ENCODE measurements at regions not wholly inside any gene's neighbourhood (a gene's known extent, or its start where the extent isn't known, plus 50 kb on each side); places are given as distances from the start of the nearest gene placed in this dataset.

GRCh38 chr4:11843340-11843739, 414.6 kb upstream of the HS3ST1 start:
- H3K27me3 ChIP-seq (replicated peaks; ENCODE audit: insufficient read depth, low read depth, low read length, poor library complexity), result no peaks in the 10 kb centered on the region
- no peaks in the 10 kb centered on the region for H3K36me3 ChIP-seq (ENCODE audit: insufficient read depth, low read length, poor library complexity, severe bottlenecking)
- BruUV-seq (replicated peaks), result no TSS peak
- intact Hi-C loops (cut with micrococcal nuclease; ENCODE audit: unreplicated experiment), result no loop called here
- H3K9me3 ChIP-seq (ENCODE audit: low read depth, low read length, poor library complexity, severe bottlenecking), result peaks cover 39% of the 10 kb centered on the region
- CTCF ChIA-PET, result no interaction called here
- H3K4me1 ChIP-seq (ENCODE audit: insufficient read depth, low read length, poor library complexity, severe bottlenecking), result no peaks in the 10 kb centered on the region
- H3K27ac ChIP-seq (ENCODE audit: low read depth, low read length, poor library complexity, severe bottlenecking), result no peak overlapping the region
- H3K4me3 ChIP-seq (ENCODE audit: low read depth, low read length, poor library complexity, severe bottlenecking), result no peak overlapping the region
- TF ChIP-seq EZH2 (IDR thresholded peaks at IDR 0.05; ENCODE audit: borderline replicate concordance, low read depth, low read length, poor library complexity, severe bottlenecking) (no peak), CTCF (conservative IDR thresholded peaks at IDR 0.05; ENCODE audit: low read depth, low read length) (no peak)
- no peak for DNase-seq (ENCODE audit: low spot score)
- POLR2A ChIA-PET (ENCODE audit: low non-redundant PET), result no interaction called here

- H3K27me3 ChIP-seq (replicated peaks; ENCODE audit: insufficient read depth, low read depth, low read length, poor library complexity), result no peaks in the 10 kb centered on the region
- H3K36me3 ChIP-seq (ENCODE audit: insufficient read depth, low read length, poor library complexity, severe bottlenecking), result no peaks in the 10 kb centered on the region
- H3K9me3 ChIP-seq (ENCODE audit: low read depth, low read length, poor library complexity, severe bottlenecking), result peaks cover 45% of the 10 kb centered on the region
- POLR2A ChIA-PET (ENCODE audit: low non-redundant PET), result no interaction called here
- H3K27ac ChIP-seq (ENCODE audit: low read depth, low read length, poor library complexity, severe bottlenecking), result no peak overlapping the region
- no TSS peak for BruUV-seq (replicated peaks)
- no peaks in the 10 kb centered on the region for H3K4me1 ChIP-seq (ENCODE audit: insufficient read depth, low read length, poor library complexity, severe bottlenecking)
- TF ChIP-seq CTCF (conservative IDR thresholded peaks at IDR 0.05; ENCODE audit: low read depth, low read length) (no peak), EZH2 (IDR thresholded peaks at IDR 0.05; ENCODE audit: borderline replicate concordance, low read depth, low read length, poor library complexity, severe bottlenecking) (no peak)
- H3K4me3 ChIP-seq (ENCODE audit: low read depth, low read length, poor library complexity, severe bottlenecking), result no peak overlapping the region
- CTCF ChIA-PET, result no interaction called here
- intact Hi-C loops (cut with micrococcal nuclease; ENCODE audit: unreplicated experiment), result no loop called here
- no peak for DNase-seq (ENCODE audit: low spot score)
These were observed 414.0 kb upstream of the HS3ST1 start for GRCh38 chr4:11842620-11843263.

- BruUV-seq (replicated peaks), result no TSS peak
- DNase-seq (ENCODE audit: low spot score), result no peak
- H3K4me1 ChIP-seq (ENCODE audit: insufficient read depth, low read length, poor library complexity, severe bottlenecking), result no peaks in the 10 kb centered on the region
- no peak overlapping the region for H3K4me3 ChIP-seq (ENCODE audit: low read depth, low read length, poor library complexity, severe bottlenecking)
- no peaks in the 10 kb centered on the region for H3K27me3 ChIP-seq (replicated peaks; ENCODE audit: insufficient read depth, low read depth, low read length, poor library complexity)
- ChIA-PET POLR2A (ENCODE audit: low non-redundant PET) (no interaction called here), CTCF (no interaction called here)
- intact Hi-C loops (cut with micrococcal nuclease; ENCODE audit: unreplicated experiment), result no loop called here
- H3K27ac ChIP-seq (ENCODE audit: low read depth, low read length, poor library complexity, severe bottlenecking), result no peak overlapping the region
- H3K36me3 ChIP-seq (ENCODE audit: insufficient read depth, low read length, poor library complexity, severe bottlenecking), result no peaks in the 10 kb centered on the region
- peaks cover 32% of the 10 kb centered on the region for H3K9me3 ChIP-seq (ENCODE audit: low read depth, low read length, poor library complexity, severe bottlenecking)
- TF ChIP-seq CTCF (conservative IDR thresholded peaks at IDR 0.05; ENCODE audit: low read depth, low read length) (no peak), EZH2 (IDR thresholded peaks at IDR 0.05; ENCODE audit: borderline replicate concordance, low read depth, low read length, poor library complexity, severe bottlenecking) (no peak)
These were observed 411.2 kb upstream of the HS3ST1 start for GRCh38 chr4:11839889-11840288.

All from A673 (cell line).